HG03342 (cell line): ENCODE measurements at regions not wholly inside any gene's neighbourhood (a gene's known extent, or its start where the extent isn't known, plus 50 kb on each side); places are given as distances from the start of the nearest gene placed in this dataset.

Experiments used
- ATAC-seq: cut with Tn5 transposase; IDR thresholded peaks from one replicate; pipeline ENCODE4 v1.9.1; 2021; ENCODE audit warnings: mild to moderate bottlenecking, moderate library complexity; ENCODE audit not compliant: unreplicated experiment

DNA sequence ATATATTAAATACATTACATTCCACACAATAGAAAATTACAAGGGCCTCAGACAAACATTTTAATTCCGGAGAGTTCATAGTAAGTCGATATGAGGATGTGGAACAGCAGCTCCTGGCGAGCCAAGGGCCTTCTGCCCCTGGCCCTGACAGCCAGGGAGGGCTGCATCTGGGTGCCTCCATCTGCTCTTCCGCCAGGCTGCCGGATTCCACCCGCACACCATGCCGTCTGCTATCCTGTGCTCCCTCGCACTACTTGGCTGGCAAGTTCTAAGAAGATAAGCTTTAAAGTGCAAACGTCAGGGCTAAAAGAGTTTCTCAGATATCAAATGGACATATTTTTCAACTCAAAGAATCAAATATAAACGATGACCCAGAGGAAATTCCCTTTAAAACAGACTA lies 656.3 kb upstream of the NOX3 start:
- no peak for ATAC-seq

DNA sequence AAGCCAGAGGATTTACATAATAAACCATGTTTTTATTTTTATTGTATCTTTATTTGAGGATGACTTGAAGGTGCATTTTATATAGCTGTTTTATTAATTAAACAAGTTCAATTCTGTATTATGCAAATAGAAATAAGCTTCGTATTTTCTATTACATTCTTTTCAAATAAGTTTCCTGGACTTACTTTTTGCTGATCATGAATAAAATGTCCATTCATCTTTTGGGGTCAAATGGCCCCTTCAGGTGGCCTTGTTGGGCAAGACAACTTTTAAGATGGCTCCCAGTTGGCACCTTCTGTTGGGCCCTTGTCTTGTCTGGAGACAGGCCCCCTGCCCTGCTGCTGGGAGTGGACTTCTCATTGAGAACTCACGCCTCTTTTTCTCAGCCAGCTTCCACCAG lies 654.6 kb upstream of the NOX3 start:
- no peak for ATAC-seq

DNA sequence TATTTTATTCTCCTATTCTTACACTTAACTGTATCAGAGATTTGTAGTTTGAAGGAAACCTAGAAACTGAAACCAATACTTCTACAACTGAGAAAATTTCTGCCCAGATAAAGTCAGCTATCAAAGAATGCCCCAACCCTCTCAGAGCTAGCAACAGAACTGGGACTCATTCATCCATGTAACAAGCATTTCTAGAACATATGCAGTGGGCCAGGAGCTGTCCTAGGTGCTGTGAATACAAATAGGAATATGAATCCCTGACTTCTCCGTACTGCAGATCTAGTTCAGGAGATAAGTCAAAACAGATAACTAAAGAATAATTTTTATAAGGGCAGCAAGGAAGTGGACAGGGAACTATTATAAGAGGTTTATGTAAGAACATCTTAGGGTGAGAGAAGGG lies 654.1 kb upstream of the NOX3 start:
- ATAC-seq: no peak

DNA sequence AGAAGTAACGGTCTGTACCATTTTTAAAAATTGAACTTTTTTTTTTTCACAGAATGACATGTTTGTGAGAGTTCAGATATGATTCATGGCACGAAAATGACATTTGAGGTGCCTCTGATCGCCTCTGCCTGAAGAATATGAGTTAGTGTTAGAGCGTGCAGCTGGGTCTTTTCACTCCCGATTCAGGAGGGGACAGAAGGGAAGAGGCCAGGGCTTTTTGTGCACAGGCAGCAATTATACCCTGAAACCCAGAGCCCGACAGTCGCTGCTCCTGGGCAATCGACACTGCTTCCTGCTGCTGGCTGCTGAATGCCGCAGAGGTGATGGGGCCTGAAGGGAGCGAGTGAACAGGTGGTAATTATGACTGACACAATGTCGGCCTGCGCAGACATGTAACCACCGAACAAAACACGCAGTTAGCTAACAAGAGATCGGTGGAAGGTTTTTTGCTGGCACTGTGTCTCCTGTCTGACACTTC lies 652.0 kb upstream of the NOX3 start:
- ATAC-seq: no peak

DNA sequence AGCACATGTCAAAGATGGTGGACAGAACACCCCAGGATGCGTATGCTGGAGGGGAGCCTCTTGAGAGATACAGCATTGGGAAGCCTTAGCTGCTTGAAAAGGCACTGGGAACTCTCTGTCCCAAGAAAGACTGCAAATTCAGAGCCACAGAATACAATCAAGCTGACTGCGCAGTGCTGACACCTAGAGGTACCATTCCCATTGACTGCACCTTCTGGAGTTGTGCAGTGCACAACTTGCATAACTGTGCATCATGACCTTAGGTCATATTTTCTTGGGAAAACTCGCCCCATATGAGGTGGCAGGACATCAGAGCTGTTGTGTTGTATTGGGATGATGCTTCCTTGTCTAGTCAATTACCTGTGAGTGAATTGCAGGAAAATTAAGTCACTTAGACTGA lies 646.5 kb upstream of the NOX3 start:
- ATAC-seq: no peak

DNA sequence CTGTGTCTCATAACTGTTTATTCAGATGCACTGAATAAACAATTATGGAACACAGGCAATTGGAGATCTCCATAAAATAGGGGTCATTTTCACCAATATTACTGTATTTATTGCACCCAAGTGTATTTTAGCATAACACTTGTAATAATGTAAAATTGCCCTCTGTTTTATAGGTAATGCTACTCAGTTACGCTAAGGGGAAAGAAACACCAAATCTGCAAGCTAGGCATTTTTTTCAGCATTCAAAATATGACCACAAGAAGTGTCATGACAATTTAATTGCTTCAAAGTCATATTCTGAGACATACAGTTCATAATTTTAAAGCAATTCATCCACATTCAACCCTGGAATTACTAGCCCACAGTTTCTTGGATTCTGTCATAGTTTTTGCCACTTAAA lies 643.2 kb upstream of the NOX3 start:
- ATAC-seq: no peak

DNA sequence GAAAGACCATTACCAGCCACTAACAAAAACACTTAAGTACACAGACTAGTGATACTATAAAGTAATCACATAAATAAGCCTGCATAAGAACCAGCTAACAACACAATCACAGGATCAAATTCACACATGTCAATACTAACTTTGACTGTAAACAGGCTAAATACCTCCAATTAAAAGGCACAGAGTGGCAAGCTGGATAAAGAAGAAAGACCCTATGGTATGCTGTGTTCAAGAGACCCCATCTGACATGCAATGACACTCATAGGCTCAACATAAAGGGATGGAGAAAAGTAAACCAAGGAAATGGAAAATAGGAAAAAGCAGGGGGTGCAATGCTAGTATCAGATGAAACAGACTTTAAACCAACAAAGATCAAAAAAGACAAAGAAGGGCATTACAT lies 631.8 kb upstream of the NOX3 start:
- ATAC-seq: no peak

DNA sequence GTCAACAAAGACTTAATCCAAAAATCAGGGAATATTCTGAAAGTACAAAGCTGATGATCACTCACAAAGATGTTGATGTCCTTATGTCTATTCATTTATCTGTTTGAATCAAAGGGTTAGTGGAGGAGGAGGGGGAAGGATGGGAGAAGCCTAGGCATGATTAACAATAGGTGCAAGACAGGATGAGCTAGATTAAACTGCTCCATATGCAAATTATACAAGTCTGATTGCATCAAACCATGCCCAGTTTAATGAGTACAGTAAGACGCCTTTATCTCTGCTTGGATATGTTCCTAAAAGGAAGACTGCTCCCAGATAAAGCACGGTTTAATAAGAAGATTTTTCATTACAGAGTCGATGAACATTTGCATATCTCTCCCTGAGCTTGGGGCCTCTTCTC lies 626.4 kb upstream of the NOX3 start:
- no peak for ATAC-seq

DNA sequence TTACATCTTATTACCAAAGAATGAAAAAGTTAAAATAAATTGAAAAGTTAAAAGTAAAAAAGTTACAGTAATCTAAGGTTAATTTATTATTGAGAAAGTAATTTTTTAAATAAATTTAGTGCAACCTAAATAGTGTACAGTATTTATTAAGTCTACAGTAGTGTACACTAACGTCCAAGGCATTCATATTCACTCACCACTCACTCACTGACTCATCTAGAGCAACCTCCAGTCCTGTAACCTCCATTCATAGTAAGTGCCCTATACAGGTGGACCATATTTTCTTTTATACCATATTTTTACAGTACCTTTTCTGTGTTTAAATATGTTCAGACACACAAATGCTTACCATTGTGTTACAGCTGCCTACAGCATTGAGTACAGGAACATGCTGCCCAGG lies 624.7 kb upstream of the NOX3 start:
- ATAC-seq: no peak

DNA sequence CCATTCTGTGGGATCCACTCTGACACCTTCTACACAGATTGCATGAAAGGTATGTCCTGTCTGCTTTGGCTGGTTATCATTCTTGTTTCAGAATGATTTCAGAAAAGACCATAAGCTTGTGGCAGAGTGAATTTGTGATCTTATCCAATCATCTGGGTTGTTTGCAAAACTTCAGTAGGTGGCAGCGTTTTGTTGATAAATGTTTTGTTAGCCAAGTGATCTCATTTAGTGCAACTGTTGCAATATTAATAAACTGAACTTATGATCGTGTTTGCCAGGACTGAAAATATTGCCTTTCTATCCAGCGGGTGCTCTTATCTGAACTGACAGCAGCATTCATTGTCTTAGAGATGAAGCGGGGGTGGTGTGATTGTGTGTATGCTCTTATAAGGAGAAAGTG lies 613.2 kb upstream of the NOX3 start:
- no peak for ATAC-seq

DNA sequence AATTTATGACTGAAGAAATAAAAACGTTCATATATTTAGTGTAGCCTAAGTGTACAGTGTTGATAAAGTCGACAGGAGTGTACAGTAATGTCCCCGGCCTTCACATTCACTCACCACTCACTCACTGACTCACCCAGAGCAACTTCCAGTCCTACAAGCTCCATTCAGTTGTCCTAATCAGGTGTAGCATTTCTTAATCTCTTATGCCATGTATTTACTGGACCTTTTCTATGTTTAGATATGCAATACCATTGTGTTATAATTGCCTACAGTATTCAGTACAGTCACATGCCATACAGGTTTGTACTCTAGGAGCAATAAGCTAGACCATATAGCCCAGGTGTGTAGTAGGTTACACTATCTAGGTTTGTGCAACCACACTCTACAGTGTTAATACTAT lies 610.2 kb upstream of the NOX3 start:
- ATAC-seq: no peak

DNA sequence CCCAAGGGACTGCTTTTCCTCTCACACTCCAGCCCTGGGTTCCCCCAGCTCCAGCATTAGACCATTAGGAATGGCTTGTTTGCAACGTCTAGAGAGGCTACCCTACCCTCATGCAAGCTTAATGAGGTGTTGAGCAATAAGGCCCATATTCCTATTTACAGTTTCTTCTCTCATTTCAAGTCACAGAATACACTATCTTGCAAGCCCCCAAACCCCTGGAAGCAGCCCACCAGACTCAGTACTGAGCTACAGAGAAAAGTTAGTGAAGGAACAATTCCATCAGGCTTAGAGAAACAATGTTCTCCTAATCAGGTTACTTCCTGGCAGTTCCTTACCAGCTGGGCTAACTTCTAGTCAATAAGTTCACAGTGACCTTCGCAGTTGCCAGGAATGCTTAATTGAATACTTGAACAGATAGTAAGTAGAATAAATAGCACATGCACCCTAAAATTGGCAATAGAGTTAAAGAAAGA lies 606.5 kb upstream of the NOX3 start:
- ATAC-seq: no peak

DNA sequence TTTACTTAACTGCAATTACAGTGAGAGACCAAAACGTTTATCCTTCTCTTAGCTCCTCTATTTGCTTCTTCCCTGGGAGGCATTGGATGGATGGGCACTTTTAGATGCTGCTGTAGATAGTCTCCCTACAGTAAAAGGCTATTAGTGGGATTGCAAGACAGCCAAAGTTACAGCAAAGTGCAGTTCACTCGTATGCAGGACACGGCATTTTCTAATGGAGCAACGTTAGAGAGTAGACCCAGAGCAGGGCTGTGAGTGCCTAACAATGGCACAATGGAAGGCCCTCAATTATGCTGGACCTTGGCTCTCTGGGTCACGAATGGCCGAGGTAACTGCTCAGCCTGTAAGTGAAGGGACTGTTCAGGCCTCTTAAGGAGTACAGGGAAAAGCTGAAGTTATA lies 605.8 kb upstream of the NOX3 start:
- no peak for ATAC-seq

DNA sequence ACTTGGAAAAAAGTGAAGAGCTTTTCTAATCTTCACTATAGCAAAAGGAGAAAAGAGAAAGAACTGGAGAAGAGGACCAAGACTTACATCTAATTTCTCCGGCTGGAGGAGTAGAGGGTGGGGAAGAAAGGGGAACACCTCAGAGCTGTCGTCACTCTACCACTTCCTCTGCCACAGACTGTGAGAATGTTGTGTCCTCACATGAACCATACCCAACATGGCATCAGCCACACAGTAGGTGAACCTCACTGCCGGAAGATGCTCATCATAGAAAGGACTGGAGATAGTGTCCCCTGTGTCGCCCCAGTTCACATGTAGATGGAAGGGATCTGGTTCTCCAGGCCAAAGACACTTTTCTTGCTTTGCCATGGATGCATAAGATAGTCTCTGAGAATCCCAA lies 604.4 kb upstream of the NOX3 start:
- ATAC-seq: no peak

DNA sequence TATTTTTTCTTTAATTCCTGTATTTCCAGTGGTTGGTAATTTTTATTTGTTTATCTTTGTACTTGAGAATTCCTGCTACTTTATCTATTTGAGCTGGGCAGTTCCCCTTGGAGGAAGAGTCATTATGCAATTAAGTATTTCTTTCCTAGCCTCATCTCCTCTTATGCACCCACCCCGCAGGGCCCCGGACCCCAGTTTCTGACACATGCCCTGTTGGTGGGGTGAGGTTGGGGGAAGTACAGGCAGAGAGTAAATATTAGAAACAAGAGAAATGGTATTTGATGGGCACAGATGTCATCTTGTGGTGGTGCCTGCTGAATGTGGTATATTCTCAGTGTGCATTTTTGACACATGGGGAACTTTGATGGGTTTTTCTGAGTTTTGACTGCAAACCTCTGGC lies 602.7 kb upstream of the NOX3 start:
- ATAC-seq: no peak

DNA sequence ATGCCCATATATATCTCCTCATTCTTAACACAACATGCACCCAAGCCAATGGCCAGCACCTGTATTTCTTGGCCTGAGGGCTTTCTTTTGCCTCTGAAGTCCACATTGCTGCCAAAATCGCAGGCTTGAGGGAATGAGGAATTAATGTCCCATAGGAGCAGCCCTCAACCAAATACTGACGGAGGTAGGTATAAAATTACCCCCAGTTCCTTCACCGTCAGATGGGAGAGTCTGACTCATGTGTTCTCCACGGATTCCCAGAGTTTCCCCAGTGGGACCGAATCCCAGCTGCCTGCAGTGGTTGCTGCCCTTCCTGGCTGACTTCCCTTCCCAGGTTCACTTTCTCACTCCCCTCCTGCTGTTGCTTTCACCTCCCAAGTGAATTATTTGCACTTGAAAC lies 602.2 kb upstream of the NOX3 start:
- no peak for ATAC-seq

DNA sequence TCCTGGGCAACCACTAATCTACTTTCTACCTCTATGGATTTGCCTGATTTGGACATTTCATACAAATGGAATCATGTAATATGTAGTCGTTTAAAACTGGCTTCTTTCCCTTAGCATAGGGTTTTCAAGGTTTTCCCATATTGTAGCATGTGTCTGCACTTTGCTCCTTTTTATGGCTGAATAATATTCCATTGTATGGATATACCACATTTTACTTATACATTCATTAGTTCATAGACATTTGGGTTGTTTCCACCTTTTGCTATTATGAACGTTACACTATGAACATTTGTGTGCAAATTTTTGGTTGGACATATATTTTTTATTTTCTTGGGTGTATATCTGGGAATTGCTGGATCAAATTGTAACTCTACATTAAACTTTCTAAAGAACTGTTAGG lies 600.4 kb upstream of the NOX3 start:
- no peak for ATAC-seq

DNA sequence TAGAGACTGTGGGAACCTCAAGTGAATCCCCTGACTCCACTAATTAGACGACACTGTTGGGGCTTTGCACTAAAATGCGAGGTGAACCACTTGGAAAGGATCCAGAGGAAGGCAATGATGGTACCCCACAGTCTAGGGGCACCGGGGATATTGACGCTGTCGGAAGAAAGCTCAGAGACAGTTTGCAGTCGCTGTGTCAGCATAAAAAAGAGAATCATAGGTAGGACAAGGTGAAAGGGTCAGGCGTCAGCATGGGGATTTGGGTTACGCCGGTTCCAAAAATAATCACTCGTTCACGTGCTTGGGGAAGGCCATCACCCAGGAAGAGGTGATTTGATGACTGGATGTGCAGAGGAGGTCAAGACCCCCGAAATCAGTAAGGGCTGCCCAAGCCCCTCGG lies 598.0 kb upstream of the NOX3 start:
- no peak for ATAC-seq

DNA sequence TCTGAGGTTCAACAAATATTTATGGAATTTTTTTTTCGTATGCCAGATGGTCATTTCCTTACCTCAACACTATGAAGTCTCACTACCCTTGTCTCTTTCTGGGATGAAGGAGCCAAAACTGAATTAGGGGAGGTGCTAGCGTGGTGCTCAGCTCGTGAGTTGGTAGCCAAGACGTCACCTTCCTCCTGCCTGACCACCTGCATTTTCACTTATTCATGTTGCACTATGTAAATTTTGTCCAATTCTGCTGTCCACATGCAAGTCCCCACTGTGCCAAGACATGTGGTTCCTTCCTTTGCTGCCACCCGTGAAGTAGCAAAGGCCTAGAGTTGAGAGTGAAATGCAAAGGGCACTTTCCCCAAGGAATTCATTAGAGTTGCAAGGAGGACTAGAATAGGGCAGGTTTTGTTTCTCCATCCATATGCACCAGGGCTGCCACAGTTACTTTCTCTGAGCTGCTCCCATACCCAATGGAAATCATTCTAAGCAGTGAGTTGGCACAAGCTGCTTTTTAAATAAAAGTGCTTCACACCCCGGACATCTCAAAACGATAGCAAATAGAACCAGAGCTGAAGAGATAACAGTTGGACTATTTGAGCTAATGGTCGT lies 591.3 kb upstream of the NOX3 start:
- ATAC-seq: no peak

DNA sequence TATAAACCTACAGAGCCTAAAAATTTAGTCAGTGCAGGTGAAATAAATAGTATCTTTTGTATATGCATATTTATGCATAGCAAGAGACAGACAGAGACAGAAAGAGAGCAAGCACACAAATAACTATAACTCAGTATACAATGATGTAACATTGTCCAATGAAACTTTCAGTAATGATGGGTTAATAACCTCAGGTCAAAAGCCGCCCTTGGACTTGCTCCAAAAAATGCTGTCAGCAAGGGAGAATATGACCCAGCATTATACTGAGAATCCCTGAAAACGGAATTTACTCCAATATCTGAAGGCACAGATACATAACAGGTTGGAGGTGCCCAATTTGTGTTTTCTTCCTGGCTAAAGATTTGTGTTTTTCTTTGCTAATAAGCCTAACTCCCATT lies 590.6 kb upstream of the NOX3 start:
- no peak for ATAC-seq

DNA sequence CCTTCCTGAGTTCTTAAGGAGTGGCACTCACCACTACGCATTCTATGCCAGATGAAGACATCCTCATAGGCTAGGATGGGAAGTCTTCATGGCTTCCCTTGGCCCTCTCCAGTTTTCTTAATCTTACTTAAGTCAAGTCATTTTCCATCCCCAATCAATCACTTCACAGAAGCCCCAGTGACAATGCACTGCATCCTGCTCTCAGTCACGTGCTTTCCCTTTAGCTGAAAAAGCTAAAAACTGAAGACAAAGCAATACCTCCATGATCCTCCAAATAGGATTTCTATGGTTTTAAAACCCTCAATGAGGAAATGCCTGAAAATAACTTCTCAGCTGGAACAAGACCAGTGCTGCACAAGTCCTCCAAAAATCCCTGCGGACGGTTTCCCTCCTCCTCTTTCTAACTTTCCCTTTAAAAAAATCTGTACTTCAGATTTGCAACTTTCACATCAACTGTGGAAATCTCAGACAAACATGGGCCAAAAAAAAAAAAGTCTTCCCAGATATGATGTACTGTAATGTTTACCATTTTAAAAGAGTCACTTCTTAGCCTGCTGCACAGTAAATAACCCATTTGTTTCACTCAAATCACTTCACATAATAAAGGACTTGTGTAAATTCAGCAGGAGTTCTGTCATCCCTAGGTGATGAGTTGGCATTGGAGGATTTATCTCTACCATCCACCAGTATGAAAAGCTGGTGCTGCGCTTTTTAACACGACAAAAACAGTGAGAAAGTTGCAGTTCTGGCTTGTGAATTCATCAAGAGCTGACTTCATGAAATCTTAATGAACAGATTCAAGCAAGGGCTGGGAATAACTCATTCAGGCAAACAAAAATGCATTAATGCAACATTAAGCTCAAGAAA lies 590.0 kb upstream of the NOX3 start:
- ATAC-seq: no peak

DNA sequence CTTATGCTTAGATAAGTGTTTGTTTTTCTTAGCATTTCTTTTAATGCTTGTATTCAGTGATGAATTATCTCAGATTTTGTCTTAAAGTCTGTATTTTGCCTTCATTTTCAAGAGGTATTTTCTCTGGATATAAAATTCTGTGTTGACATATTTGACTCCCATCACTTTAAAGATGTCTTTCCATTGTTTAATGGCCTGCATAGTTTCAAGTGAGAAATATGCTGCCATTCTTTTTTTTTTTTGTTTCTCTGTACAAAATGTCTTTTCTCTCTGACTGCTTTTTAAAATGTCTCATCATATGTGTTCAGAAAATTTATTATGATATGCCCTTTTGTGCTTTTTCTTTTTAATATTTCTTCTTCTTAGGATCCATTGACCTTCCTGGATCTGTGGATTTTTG lies 578.0 kb upstream of the NOX3 start:
- no peak for ATAC-seq

DNA sequence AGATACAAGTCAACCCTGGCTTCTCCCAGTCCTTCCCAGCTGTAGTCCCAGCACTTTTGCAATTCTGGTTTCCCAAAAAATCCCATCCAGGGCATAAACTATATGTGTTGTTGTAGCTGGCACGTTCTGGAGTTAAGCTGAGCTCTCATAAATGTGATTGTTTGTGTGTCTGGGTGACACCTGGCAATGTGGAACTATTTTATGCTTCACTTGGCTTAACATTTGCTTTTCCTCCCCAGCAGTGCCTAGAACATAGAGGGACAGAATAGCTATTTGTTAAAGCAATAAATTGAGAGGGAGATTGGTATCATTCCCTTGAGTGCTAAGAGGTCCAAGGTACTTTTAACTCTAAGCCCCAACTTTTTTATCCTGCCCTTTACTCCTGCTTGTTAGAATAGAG lies 575.9 kb upstream of the NOX3 start:
- no peak for ATAC-seq
